HG03139 (cell line): ENCODE measurements at regions not wholly inside any gene's neighbourhood (a gene's known extent, or its start where the extent isn't known, plus 50 kb on each side); places are given as distances from the start of the nearest gene placed in this dataset.

ENCODE experiments used
- ATAC-seq: cut with Tn5 transposase; IDR thresholded peaks from one replicate; pipeline ENCODE4 v1.9.1; 2021; ENCODE audit not compliant: unreplicated experiment

GRCh38 chr18:11553098-11553940 lies 56.1 kb upstream of the SLC35G4 start:
- ATAC-seq, result peak; percentile 69

GRCh38 chr18:11548916-11549551 lies 60.4 kb upstream of the SLC35G4 start:
- ATAC-seq, result no peak

GRCh38 chr18:11548396-11548795 lies 61.0 kb upstream of the SLC35G4 start:
- no peak for ATAC-seq

GRCh38 chr18:11544060-11544633 lies 65.2 kb upstream of the SLC35G4 start:
- no peak for ATAC-seq

- no peak for ATAC-seq
Observed at GRCh38 chr18:11541179-11541578, 68.2 kb upstream of the SLC35G4 start.

- no peak for ATAC-seq
Observed at GRCh38 chr18:11533942-11534496, 75.4 kb upstream of the SLC35G4 start.

GRCh38 chr18:11533513-11533890 lies 75.9 kb upstream of the SLC35G4 start:
- ATAC-seq, result no peak

GRCh38 chr18:11532758-11533512 lies 76.5 kb upstream of the SLC35G4 start:
- ATAC-seq, result no peak

GRCh38 chr18:11529081-11529480 lies 80.3 kb upstream of the SLC35G4 start:
- no peak for ATAC-seq

- no peak for ATAC-seq
Observed at GRCh38 chr18:11526675-11527074, 82.7 kb upstream of the SLC35G4 start.

GRCh38 chr18:11523804-11524203 lies 85.6 kb upstream of the SLC35G4 start:
- no peak for ATAC-seq

- no peak for ATAC-seq
Observed at GRCh38 chr18:11522992-11523391, 86.4 kb upstream of the SLC35G4 start.

- no peak for ATAC-seq
Observed at GRCh38 chr18:11521853-11522252, 87.5 kb upstream of the SLC35G4 start.

- ATAC-seq, result no peak
Observed at GRCh38 chr18:11520536-11520935, 88.9 kb upstream of the SLC35G4 start.

GRCh38 chr18:11518788-11519685 lies 90.4 kb upstream of the SLC35G4 start:
- peak; percentile 69 for ATAC-seq

- no peak for ATAC-seq
Observed at GRCh38 chr18:11517704-11518103, 91.7 kb upstream of the SLC35G4 start.

GRCh38 chr18:11516751-11517503 lies 92.5 kb upstream of the SLC35G4 start:
- ATAC-seq, result no peak

- no peak for ATAC-seq
Observed at GRCh38 chr18:11514267-11514666, 95.1 kb upstream of the SLC35G4 start.
